Colonic mucosa (tissue), 4 donors: ENCODE measurements at regions not wholly inside any gene's neighbourhood (a gene's known extent, or its start where the extent isn't known, plus 50 kb on each side); places are given as distances from the start of the nearest gene placed in this dataset.
A peak's percentile ranks its signal among the peaks of the same experiment; 100 is the strongest.

Experiments
- DNase-seq: peaks from one replicate; pipeline ENCODE4 v3.0.0-alpha.2; 2020
- H3K27ac ChIP-seq: fragments of 200-600 bp; one replicate; pipeline ENCODE4 v1.8.0; 2021
- H3K27me3 ChIP-seq: fragments of 200-600 bp; one replicate; pipeline ENCODE4 v1.8.0; 2021
- H3K36me3 ChIP-seq: fragments of 200-600 bp; one replicate; pipeline ENCODE4 v1.8.0; 2021
- H3K4me1 ChIP-seq: fragments of 200-600 bp; one replicate; pipeline ENCODE4 v1.8.0; 2021; ENCODE audit warnings: mild to moderate bottlenecking
- H3K4me3 ChIP-seq: fragments of 200-600 bp; one replicate; pipeline ENCODE4 v1.8.0; 2021
- H3K9ac ChIP-seq, 2 donors: one replicate each; pipeline ENCODE4 v1.7.0; 2013; ENCODE audit warnings: control low read depth in 2 of 2, low read depth in 2 of 2, low read length in 2 of 2
- H3K9me3 ChIP-seq: fragments of 200-600 bp; one replicate; pipeline ENCODE4 v1.8.0; 2021
- intact Hi-C: fragments of 100-400 bp; cut with DNase I; formaldehyde crosslinking; loops from one replicate; pipeline ENCODE4 v1.14.1; 2022
- TF ChIP-seq, protein P1 (sequence below): fragments of 200-600 bp; IDR thresholded peaks from one replicate; pipeline ENCODE4 v1.8.0; 2022; ENCODE audit warnings: antibody characterized with exemption, mild to moderate bottlenecking
- donor health status: healthy.
- donor health status: DM: no; HTN: no; CAD: no.
- donor health status: DM: no; HTN: no; CAD: no.

DNA sequence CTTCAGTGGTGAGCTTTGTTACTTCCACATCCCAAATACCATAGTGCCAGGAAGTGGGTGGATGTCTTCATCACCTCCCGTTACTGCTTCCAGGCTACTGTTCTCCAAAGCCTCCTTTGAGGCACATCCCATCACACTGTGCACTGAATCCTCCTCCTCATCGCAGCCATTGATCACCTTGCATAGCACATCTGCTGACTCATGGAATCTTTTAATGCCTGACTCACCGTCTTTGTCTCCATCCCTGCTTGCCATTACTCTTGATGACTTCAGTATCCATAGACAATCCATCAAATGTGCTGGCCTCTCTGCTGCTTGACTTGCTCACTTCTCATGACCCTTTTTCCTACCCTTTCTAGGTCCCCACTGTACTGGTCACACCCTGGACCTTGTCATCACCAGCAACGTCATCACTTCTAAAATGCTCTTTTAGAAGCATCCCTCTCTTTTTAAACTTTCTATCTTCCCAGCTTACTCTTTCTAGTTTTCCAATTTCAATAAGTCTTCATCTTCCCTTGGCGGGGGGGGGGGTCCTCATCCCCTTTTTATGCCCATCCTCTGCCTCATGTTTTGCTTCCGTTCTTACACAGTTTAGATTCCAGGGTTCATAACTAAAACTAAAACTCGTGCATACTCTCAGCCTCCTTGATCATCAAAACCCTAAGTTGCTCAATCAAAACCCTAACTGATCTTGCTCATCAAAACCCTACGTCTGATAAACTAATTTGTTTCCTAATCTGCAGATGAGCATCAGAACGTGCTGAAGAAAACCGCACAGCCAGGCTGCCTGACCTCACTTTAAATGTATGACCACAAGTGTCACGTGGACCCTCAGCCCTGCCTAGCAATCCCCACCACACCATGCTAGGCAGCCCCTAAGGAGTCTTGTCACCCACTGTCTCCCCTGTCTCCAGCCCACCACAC, 289.7 kb upstream of the ZFHX3 start:
- intact Hi-C loops, result no loop called here
- TF ChIP-seq, protein P1, sequence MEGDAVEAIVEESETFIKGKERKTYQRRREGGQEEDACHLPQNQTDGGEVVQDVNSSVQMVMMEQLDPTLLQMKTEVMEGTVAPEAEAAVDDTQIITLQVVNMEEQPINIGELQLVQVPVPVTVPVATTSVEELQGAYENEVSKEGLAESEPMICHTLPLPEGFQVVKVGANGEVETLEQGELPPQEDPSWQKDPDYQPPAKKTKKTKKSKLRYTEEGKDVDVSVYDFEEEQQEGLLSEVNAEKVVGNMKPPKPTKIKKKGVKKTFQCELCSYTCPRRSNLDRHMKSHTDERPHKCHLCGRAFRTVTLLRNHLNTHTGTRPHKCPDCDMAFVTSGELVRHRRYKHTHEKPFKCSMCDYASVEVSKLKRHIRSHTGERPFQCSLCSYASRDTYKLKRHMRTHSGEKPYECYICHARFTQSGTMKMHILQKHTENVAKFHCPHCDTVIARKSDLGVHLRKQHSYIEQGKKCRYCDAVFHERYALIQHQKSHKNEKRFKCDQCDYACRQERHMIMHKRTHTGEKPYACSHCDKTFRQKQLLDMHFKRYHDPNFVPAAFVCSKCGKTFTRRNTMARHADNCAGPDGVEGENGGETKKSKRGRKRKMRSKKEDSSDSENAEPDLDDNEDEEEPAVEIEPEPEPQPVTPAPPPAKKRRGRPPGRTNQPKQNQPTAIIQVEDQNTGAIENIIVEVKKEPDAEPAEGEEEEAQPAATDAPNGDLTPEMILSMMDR, result no peak
- no peaks in the 10 kb centered on the region for H3K4me1 ChIP-seq

DNA sequence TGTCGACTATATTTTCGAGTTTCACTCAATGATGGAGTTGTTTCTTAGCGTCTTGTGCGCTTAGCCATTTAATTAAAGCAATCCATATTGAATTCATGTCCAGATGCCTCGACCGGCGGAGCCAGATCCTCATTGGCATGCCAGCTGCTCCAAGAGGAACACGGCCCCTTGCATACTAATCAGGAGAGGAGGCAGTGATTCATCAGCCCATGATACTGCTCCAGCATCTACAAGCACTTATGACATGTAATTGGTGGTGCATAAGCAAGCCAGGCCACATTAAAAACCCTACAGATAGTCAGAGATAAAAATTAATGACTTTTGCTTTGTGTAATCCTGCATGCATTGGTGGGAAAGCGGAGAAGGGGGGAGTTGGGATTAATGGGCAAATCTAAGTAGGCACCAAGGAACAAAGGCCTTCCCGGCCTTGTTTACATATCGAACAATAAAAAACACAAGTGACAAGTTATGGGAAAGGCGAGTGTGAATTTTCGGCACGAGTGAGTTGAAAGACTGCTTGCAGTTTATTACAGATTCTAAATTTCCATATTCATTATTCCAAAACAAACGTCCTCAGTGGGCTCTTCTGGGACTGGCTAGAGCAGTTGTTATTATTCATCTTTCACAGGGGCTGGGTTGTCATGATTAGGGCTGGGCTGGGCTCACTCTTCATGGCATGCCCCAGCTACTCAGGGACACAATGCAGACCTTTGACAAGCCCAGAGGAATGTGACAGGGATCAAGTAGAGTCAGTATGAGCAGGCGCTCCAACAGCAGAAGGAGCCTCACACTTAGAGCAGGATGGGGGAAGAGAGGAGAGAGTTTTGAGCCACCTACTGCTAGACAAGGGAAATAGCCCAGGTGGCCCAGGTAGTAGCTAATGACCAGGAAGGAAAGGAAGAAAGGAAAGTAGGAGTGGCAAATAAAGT, 281.7 kb upstream of the ZFHX3 start:
- TF ChIP-seq, protein P1, result no peak
- peak; percentile 22 for DNase-seq
- H3K36me3 ChIP-seq, result no peaks in the 10 kb centered on the region
- no peak overlapping the region for H3K27ac ChIP-seq
- intact Hi-C loops, result no loop called here
- H3K9me3 ChIP-seq, result no peaks in the 10 kb centered on the region
- no peak overlapping the region for H3K9ac ChIP-seq
- H3K27me3 ChIP-seq, result no peaks in the 10 kb centered on the region
- H3K4me1 ChIP-seq, result no peaks in the 10 kb centered on the region
- H3K4me3 ChIP-seq, result no peak overlapping the region

More for the DNA sequence above, 289.7 kb upstream of the ZFHX3 start:
- Histone ChIP-seq H3K9me3 (no peaks in the 10 kb centered on the region), H3K36me3 (no peaks in the 10 kb centered on the region), H3K27ac (no peak overlapping the region), H3K27me3 (no peaks in the 10 kb centered on the region), H3K9ac (no peak overlapping the region), H3K4me3 (no peak overlapping the region)
- DNase-seq, result no peak

DNA sequence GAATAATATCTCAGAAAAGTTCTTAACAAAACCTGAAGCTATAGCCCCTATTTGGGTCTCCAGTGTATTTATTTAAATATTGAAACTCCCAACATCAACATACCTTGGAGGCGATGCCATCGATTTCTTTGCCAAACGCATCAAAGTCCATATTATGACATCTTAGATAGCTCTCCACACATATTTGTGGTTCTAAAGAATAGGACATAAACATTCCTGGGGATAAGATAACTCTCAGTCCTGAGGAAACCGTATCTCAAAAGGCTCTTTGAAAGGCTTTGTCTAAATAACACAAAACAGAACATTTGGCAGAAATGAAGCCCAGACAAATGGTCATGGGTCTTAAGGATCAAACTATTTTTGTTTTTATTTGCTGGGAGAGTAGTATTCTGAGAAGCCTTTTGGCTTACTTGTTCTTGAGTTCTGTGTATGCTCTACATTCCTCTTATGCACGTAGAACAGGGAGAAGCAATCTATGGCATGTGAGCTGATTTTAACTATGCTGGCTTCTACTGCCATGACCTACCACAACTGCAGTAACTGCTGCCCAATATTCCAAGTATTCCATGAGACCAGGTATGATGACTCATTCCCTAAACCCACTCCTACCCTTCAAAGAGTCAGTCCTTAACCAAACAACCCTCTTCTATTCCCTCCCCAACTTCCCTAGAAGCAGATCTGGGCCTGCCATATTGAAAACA, 279.0 kb upstream of the ZFHX3 start:
- TF ChIP-seq, protein P1, result no peak
- H3K36me3 ChIP-seq, result no peaks in the 10 kb centered on the region
- H3K27ac ChIP-seq, result no peak overlapping the region
- no peaks in the 10 kb centered on the region for H3K4me1 ChIP-seq
- H3K9me3 ChIP-seq, result no peaks in the 10 kb centered on the region
- no peaks in the 10 kb centered on the region for H3K27me3 ChIP-seq
- H3K4me3 ChIP-seq, result no peak overlapping the region
- intact Hi-C loops, result no loop called here
- DNase-seq, result no peak
- no peak overlapping the region for H3K9ac ChIP-seq

DNA sequence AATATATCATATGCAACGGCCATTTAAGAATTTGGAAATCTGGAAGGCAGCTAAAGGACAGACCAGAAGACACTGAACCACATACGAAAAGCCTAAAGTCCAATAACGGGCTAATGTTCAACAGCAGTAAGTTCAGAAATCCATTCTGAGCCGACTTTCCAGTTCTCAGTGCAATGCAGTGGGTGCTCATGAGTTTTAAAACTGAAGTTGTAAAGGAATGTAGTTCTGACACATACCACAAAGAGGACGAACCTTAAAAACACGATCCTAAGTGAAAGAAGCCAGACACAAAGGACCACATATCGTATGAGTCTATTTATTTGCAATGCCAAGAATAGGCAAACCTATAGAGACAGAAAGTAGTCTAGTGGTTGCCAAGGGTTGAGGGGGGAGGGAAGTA, 278.3 kb upstream of the ZFHX3 start:
- H3K9me3 ChIP-seq, result no peaks in the 10 kb centered on the region
- H3K27ac ChIP-seq, result no peak overlapping the region
- no peaks in the 10 kb centered on the region for H3K4me1 ChIP-seq
- intact Hi-C loops, result no loop called here
- TF ChIP-seq, protein P1, result no peak
- H3K27me3 ChIP-seq, result no peaks in the 10 kb centered on the region
- DNase-seq, result no peak
- no peaks in the 10 kb centered on the region for H3K36me3 ChIP-seq
- H3K4me3 ChIP-seq, result no peak overlapping the region
- no peak overlapping the region for H3K9ac ChIP-seq

DNA sequence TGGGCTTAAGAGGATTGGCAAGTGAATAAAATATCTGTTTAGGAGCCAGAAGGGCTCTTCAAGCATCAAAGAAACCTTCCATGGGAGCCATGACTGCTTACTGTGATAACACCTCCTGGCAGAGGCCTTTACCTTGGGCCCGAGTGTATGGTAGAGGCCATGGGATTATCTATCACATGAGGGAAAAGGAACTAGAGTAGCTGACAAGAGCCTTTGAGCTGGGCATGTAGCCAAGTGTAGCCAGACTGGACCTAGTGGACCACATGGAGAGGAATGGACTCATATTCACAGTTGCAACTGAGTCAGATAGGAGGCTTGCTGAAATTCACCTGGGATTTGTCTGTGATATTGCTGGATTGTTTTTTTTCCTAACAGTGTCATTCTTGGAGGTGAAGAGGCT, 276.0 kb upstream of the ZFHX3 start:
- TF ChIP-seq, protein P1, result no peak
- no peak overlapping the region for H3K27ac ChIP-seq
- H3K27me3 ChIP-seq, result no peaks in the 10 kb centered on the region
- H3K9me3 ChIP-seq, result no peaks in the 10 kb centered on the region
- intact Hi-C loops, result no loop called here
- H3K9ac ChIP-seq, result no peak overlapping the region
- H3K4me1 ChIP-seq, result no peaks in the 10 kb centered on the region
- no peak for DNase-seq
- no peak overlapping the region for H3K4me3 ChIP-seq
- H3K36me3 ChIP-seq, result no peaks in the 10 kb centered on the region
